GM19452 (cell line): ENCODE measurements at regions not wholly inside any gene's neighbourhood (a gene's known extent, or its start where the extent isn't known, plus 50 kb on each side); places are given as distances from the start of the nearest gene placed in this dataset.
"Not testable (repeated sequence)": the region's sequence is repeated elsewhere in the genome, so short reads cannot be mapped to it uniquely, and the experiment has no call there.

Source experiments
- ATAC-seq: cut with Tn5 transposase; IDR thresholded peaks from one replicate; pipeline ENCODE4 v1.9.1; 2021; ENCODE audit not compliant: unreplicated experiment

- no peak for ATAC-seq
Observed at GRCh38 chr6:80594461-80594860, 488.0 kb downstream of the BCKDHB start.

GRCh38 chr6:80592436-80592835, 486.0 kb downstream of the BCKDHB start:
- no peak for ATAC-seq

GRCh38 chr6:80586242-80586641, 479.8 kb downstream of the BCKDHB start:
- no peak for ATAC-seq

- no peak for ATAC-seq
Observed at GRCh38 chr6:80579391-80580023, 473.0 kb downstream of the BCKDHB start.

- not testable (repeated sequence) for ATAC-seq
Observed at GRCh38 chr6:80573320-80573719, 466.8 kb downstream of the BCKDHB start.

- ATAC-seq: no peak
Observed at GRCh38 chr6:80566361-80566760, 459.9 kb downstream of the BCKDHB start.

GRCh38 chr6:80553071-80553740, 446.7 kb downstream of the BCKDHB start:
- no peak for ATAC-seq

GRCh38 chr6:80550748-80551147, 444.3 kb downstream of the BCKDHB start:
- ATAC-seq: no peak

- no peak for ATAC-seq
Observed at GRCh38 chr6:80550281-80550680, 443.8 kb downstream of the BCKDHB start.

GRCh38 chr6:80548532-80548931, 442.1 kb downstream of the BCKDHB start:
- ATAC-seq: no peak

- no peak for ATAC-seq
Observed at GRCh38 chr6:80547827-80548226, 441.4 kb downstream of the BCKDHB start.

GRCh38 chr6:80544976-80545722, 438.7 kb downstream of the BCKDHB start:
- ATAC-seq: no peak

GRCh38 chr6:80544555-80544954, 438.1 kb downstream of the BCKDHB start:
- no peak for ATAC-seq

- no peak for ATAC-seq
Observed at GRCh38 chr6:80543598-80544222, 437.2 kb downstream of the BCKDHB start.

GRCh38 chr6:80543151-80543550, 436.7 kb downstream of the BCKDHB start:
- no peak for ATAC-seq

GRCh38 chr6:80541886-80542285, 435.4 kb downstream of the BCKDHB start:
- no peak for ATAC-seq

GRCh38 chr6:80541181-80541580, 434.7 kb downstream of the BCKDHB start:
- ATAC-seq: no peak

- no peak for ATAC-seq
Observed at GRCh38 chr6:80540700-80541099, 434.2 kb downstream of the BCKDHB start.

- no peak for ATAC-seq
Observed at GRCh38 chr6:80537118-80537972, 430.9 kb downstream of the BCKDHB start.

- ATAC-seq: no peak
Observed at GRCh38 chr6:80535914-80536565, 429.6 kb downstream of the BCKDHB start.
